Lung (tissue), 11 donors: ENCODE measurements at regions not wholly inside any gene's neighbourhood (a gene's known extent, or its start where the extent isn't known, plus 50 kb on each side); places are given as distances from the start of the nearest gene placed in this dataset.

ENCODE experiments used
- ATAC-seq: fragments of 200-7000 bp; cut with Tn5 transposase; one replicate; pipeline ENCODE4 v1.9.1; 2020; ENCODE audit warnings: moderate number of reproducible peaks; ENCODE audit not compliant: insufficient read depth, low FRiP score
- DNase-seq, 3 donors: peaks; one replicate each; pipeline ENCODE4 v3.0.0-alpha.2; 2013 to 2017
- H3K27ac ChIP-seq, 2 donors: one replicate each; pipeline ENCODE4 v1.5.1; 2013; ENCODE audit warnings: mild to moderate bottlenecking in 2 of 2, moderate library complexity in 2 of 2, control low read depth in 1 of 2, inconsistent platforms in 1 of 2, low read depth in 1 of 2, low read length in 1 of 2
- H3K27me3 ChIP-seq, 3 donors: one replicate each; pipeline ENCODE4 v1.5.1; 2013; ENCODE audit warnings: low read length in 2 of 3; ENCODE audit not compliant: control insufficient read depth in 3 of 3, insufficient read depth in 3 of 3
- H3K36me3 ChIP-seq, 4 donors: one replicate each; pipeline ENCODE4 v1.5.1; 2013; ENCODE audit warnings: low read length in 4 of 4, mild to moderate bottlenecking in 1 of 4, moderate library complexity in 1 of 4; ENCODE audit not compliant: control insufficient read depth in 4 of 4, insufficient read depth in 4 of 4
- H3K4me1 ChIP-seq, 5 donors: one replicate each; pipeline ENCODE4 v1.5.1; 2013; ENCODE audit warnings: low read length in 5 of 5, mild to moderate bottlenecking in 2 of 5, moderate library complexity in 1 of 5; ENCODE audit not compliant: control insufficient read depth in 5 of 5, insufficient read depth in 5 of 5
- H3K4me3 ChIP-seq: one replicate; pipeline ENCODE4 v1.5.1; 2013; ENCODE audit warnings: mild to moderate bottlenecking, control low read depth, moderate library complexity
- H3K9ac ChIP-seq, 2 donors: one replicate each; pipeline ENCODE4 v1.5.1; 2013; ENCODE audit warnings: low read length in 2 of 2, control low read depth in 1 of 2; ENCODE audit not compliant: insufficient read depth in 1 of 2
- H3K9me3 ChIP-seq, 4 donors: one replicate each; pipeline ENCODE4 v1.5.1; 2013; ENCODE audit warnings: low read length in 3 of 4, mild to moderate bottlenecking in 1 of 4, moderate library complexity in 1 of 4; ENCODE audit not compliant: control insufficient read depth in 4 of 4, insufficient read depth in 3 of 4
- CTCF ChIP-seq: IDR thresholded peaks from 2 replicates; pipeline ENCODE4 v1.5.1; 2012; ENCODE audit warnings: mild to moderate bottlenecking; ENCODE audit errors: control extremely low read depth, extremely low read depth
- whole genome bisulfite sequencing, 2 donors: extraction: QIAGEN DNeasy Blood & Tissue Kit; methylation state at CpG; one replicate each; pipeline ENCODE4 v1.1.7; 2013; 5-methylcytosine and 5-hydroxymethylcytosine counted together
- donor health status: control.
- donor health status: control.
- donor health status: Bipolar disorder and iron deficiency.
- donor health status: healthy.
- donor health status: DM: yes; HTN: yes; CAD: no.

DNA sequence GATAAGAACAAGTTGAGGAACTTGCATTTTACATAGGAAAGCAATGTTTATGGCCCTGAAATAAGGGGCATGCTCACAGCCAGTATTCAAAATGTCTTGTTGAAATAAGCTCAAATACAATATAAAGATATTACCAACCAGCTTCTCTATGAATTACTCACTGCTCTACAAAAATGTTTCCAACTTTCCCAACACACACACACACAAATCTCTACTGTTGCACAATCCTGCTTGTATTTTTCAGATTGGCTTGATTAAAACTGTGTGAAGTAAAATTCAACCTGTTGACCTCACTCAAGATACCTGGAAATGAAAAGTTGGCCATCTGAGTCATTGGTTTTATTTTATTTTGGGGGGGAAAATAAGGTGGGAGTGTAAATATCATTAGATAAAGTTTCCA is 128.6 kb downstream of the CHIC2 start:
- Histone ChIP-seq H3K27ac (no peak overlapping the region), H3K4me1 (no peaks in the 10 kb centered on the region), H3K9me3 (peaks cover 0 to 4% (median 0%) of the 10 kb centered on the region in 4 donors), H3K27me3 (no peaks in the 10 kb centered on the region), H3K4me3 (no peak overlapping the region), H3K9ac (no peak overlapping the region), H3K36me3 (no peaks in the 10 kb centered on the region)
- TF ChIP-seq CTCF: no peak
- DNase-seq: no peak
- ATAC-seq: no peak

GRCh38 chr4:53932796-53933610 is 131.4 kb downstream of the CHIC2 start:
- no peaks in the 10 kb centered on the region for H3K27me3 ChIP-seq
- no peaks in the 10 kb centered on the region for H3K9me3 ChIP-seq
- no peak overlapping the region for H3K27ac ChIP-seq
- no peak overlapping the region for H3K9ac ChIP-seq
- ATAC-seq: no peak
- peaks cover 0 to 2% (median 0%) of the 10 kb centered on the region in 5 donors for H3K4me1 ChIP-seq
- no peak for TF ChIP-seq CTCF
- DNase-seq: peak in 1 of 3 donors; percentile 44
- H3K36me3 ChIP-seq: no peaks in the 10 kb centered on the region
- no peak overlapping the region for H3K4me3 ChIP-seq
- WGBS, 2 donors: 78 to 85% methylated on average over 7 of the region's 7 CpGs

DNA sequence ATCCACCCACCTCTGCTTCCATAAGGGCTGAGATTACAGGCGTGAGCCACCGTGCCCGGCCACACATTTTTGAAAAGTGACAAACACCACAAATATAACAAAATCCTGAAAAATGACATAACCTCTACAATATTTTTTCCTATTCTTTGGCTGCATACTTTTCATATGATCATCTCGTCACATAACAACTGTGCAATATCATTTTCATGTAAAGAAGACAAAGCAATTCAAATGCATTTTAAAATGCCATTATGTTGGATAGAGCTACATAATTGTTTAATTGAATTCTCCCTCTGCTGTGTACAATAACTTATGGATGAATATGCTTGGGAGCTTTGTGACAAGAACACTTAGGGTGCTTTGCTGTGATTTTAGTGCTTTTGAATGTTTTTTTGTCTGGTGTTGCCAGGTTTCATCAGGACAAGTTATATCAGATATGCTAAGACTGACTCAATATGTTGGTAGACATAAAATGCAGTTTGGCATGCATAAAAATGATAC is 132.9 kb downstream of the CHIC2 start:
- ATAC-seq: no peak
- WGBS, 2 donors: 91 to 92% methylated on average over 4 of the region's 4 CpGs
- Histone ChIP-seq H3K27me3 (no peaks in the 10 kb centered on the region), H3K36me3 (no peaks in the 10 kb centered on the region), H3K9me3 (peaks cover 0 to 2% (median 0%) of the 10 kb centered on the region in 4 donors), H3K27ac (no peak overlapping the region), H3K4me3 (no peak overlapping the region), H3K9ac (no peak overlapping the region), H3K4me1 (peaks cover 0 to 4% (median 0%) of the 10 kb centered on the region in 5 donors)
- no peak for DNase-seq
- no peak for TF ChIP-seq CTCF
